ENCODE measurements at regions not wholly inside any gene's neighbourhood (a gene's known extent, or its start where the extent isn't known, plus 50 kb on each side); places are given as distances from the start of the nearest gene placed in this dataset.

GRCh38 chr11:45463541-45463940 is 177.4 kb upstream of the SYT13 start:
- TF ChIP-seq CTCF (conservative IDR thresholded peaks at IDR 0.05; ENCODE audit: low read depth, low read length) (no peak), POLR2A (IDR thresholded peaks at IDR 0.05; ENCODE audit: low read depth, low read length) (no peak), CEBPB (IDR thresholded peaks at IDR 0.05; ENCODE audit: low read depth, low read length) (no peak), FOS (IDR thresholded peaks at IDR 0.05; ENCODE audit: low read depth, low read length) (no peak), BHLHE40 (IDR thresholded peaks at IDR 0.05; ENCODE audit: low read depth, low read length) (no peak), RCOR1 (IDR thresholded peaks at IDR 0.05; ENCODE audit: insufficient replicate concordance, low read length) (no peak), RAD21 (IDR thresholded peaks at IDR 0.05; ENCODE audit: low read length) (no peak), MXI1 (IDR thresholded peaks at IDR 0.05; ENCODE audit: borderline replicate concordance, low read depth, low read length) (no peak), MAFK (IDR thresholded peaks at IDR 0.05; ENCODE audit: low read depth, low read length) (no peak), USF2 (IDR thresholded peaks at IDR 0.05; ENCODE audit: low read depth, low read length) (no peak)

All from IMR-90 (cell line).